ENCODE measurements at regions not wholly inside any gene's neighbourhood (a gene's known extent, or its start where the extent isn't known, plus 50 kb on each side); places are given as distances from the start of the nearest gene placed in this dataset.
A peak's percentile ranks its signal among the peaks of the same experiment; 100 is the strongest.

GRCh38 chr13:73849292-73849691, 284.9 kb downstream of the KLF12 start:
- Histone ChIP-seq H3K4me3 (no peak overlapping the region), H3K27ac (no peak overlapping the region), H3K27me3 (no peaks in the 10 kb centered on the region), H3K4me1 (no peaks in the 10 kb centered on the region), H3K36me3 (peaks cover 0 to 9% of the 10 kb centered on the region in 2 donors), H3K9me3 (no peaks in the 10 kb centered on the region)
- DNase-seq (ENCODE audit: low spot score in 2 of 2): no peak
- intact Hi-C loops (cut with DNase I): no loop called here
- TF ChIP-seq CTCF (IDR thresholded peaks at IDR 0.05): peak in 2 of 3 experiments; percentile 18 to 29

GRCh38 chr13:73844986-73845385, 289.2 kb downstream of the KLF12 start:
- intact Hi-C loops (cut with DNase I): no loop called here

GRCh38 chr13:73842626-73843025, 291.6 kb downstream of the KLF12 start:
- no peak for DNase-seq (ENCODE audit: low spot score in 2 of 2)
- H3K27me3 ChIP-seq: no peaks in the 10 kb centered on the region
- no peaks in the 10 kb centered on the region for H3K4me1 ChIP-seq
- no peak for TF ChIP-seq CTCF (IDR thresholded peaks at IDR 0.05)
- H3K27ac ChIP-seq: no peak overlapping the region
- intact Hi-C loops (cut with DNase I): no loop called here
- no peak overlapping the region for H3K4me3 ChIP-seq
- no peaks in the 10 kb centered on the region for H3K9me3 ChIP-seq
- H3K36me3 ChIP-seq: peaks cover 0 to 9% of the 10 kb centered on the region in 2 donors

More at GRCh38 chr13:73844986-73845385, 289.2 kb downstream of the KLF12 start:
- Histone ChIP-seq H3K36me3 (peaks cover 0 to 9% of the 10 kb centered on the region in 2 donors), H3K4me3 (no peak overlapping the region), H3K4me1 (no peaks in the 10 kb centered on the region), H3K9me3 (no peaks in the 10 kb centered on the region), H3K27me3 (no peaks in the 10 kb centered on the region), H3K27ac (no peak overlapping the region)
- no peak for TF ChIP-seq CTCF (IDR thresholded peaks at IDR 0.05)
- no peak for DNase-seq (ENCODE audit: low spot score in 2 of 2)

- intact Hi-C loops (cut with DNase I): no loop called here
- no peak overlapping the region for H3K4me3 ChIP-seq
- DNase-seq (ENCODE audit: low spot score in 2 of 2): no peak
- peaks cover 0 to 9% of the 10 kb centered on the region in 2 donors for H3K36me3 ChIP-seq
- H3K9me3 ChIP-seq: no peaks in the 10 kb centered on the region
- no peaks in the 10 kb centered on the region for H3K4me1 ChIP-seq
- H3K27me3 ChIP-seq: no peaks in the 10 kb centered on the region
- TF ChIP-seq CTCF (IDR thresholded peaks at IDR 0.05): no peak
- no peak overlapping the region for H3K27ac ChIP-seq
Observed at GRCh38 chr13:73842184-73842583, 292.0 kb downstream of the KLF12 start.

- intact Hi-C loops (cut with DNase I): loop anchor here (5.0 kb wide), 1 partner anchor 300 kb away; no protein-coding TSS in a partner anchor
- no peak for DNase-seq (ENCODE audit: low spot score in 2 of 2)
- no peaks in the 10 kb centered on the region for H3K9me3 ChIP-seq
Observed at GRCh38 chr13:73837147-73837546, 297.1 kb downstream of the KLF12 start.

More at GRCh38 chr13:73837147-73837546, 297.1 kb downstream of the KLF12 start:
- no peaks in the 10 kb centered on the region for H3K36me3 ChIP-seq
- TF ChIP-seq CTCF (IDR thresholded peaks at IDR 0.05): no peak
- no peak overlapping the region for H3K4me3 ChIP-seq
- H3K27me3 ChIP-seq: no peaks in the 10 kb centered on the region
- H3K27ac ChIP-seq: no peak overlapping the region
- H3K4me1 ChIP-seq: no peaks in the 10 kb centered on the region
